HFF-Myc (cell line): ENCODE measurements at regions not wholly inside any gene's neighbourhood (a gene's known extent, or its start where the extent isn't known, plus 50 kb on each side); places are given as distances from the start of the nearest gene placed in this dataset.

Experiments used
- DNase-seq: peaks from one replicate; pipeline ENCODE4 v3.0.0-alpha.2; 2011; ENCODE audit warnings: low read depth; ENCODE audit errors: extremely low read depth
- H3K4me3 ChIP-seq: replicated peaks from 2 replicates; pipeline ENCODE4 v1.5.1; 2011; ENCODE audit warnings: low read depth, mild to moderate bottlenecking, control low read depth, low read length
- CTCF ChIP-seq: IDR thresholded peaks from 2 replicates; pipeline ENCODE4 v1.5.1; 2012; ENCODE audit warnings: mild to moderate bottlenecking, low read depth, low read length, control low read depth; ENCODE audit errors: missing control alignments

- no peak for DNase-seq
- TF ChIP-seq CTCF: no peak
- H3K4me3 ChIP-seq: no peak overlapping the region
These were observed 133.4 kb upstream of the MKLN1 start for GRCh38 chr7:131194070-131194865.

GRCh38 chr7:131196803-131197202 is 130.9 kb upstream of the MKLN1 start:
- no peak overlapping the region for H3K4me3 ChIP-seq
- DNase-seq: no peak
- TF ChIP-seq CTCF: no peak

GRCh38 chr7:131197920-131198615 is 129.6 kb upstream of the MKLN1 start:
- TF ChIP-seq CTCF: no peak
- no peak for DNase-seq
- no peak overlapping the region for H3K4me3 ChIP-seq

GRCh38 chr7:131202451-131202850 is 125.2 kb upstream of the MKLN1 start:
- no peak for DNase-seq
- TF ChIP-seq CTCF: no peak

GRCh38 chr7:131203291-131203976 is 124.2 kb upstream of the MKLN1 start:
- TF ChIP-seq CTCF: no peak
- no peak for DNase-seq
- H3K4me3 ChIP-seq: no peak overlapping the region

More at GRCh38 chr7:131202451-131202850, 125.2 kb upstream of the MKLN1 start:
- H3K4me3 ChIP-seq: no peak overlapping the region

GRCh38 chr7:131208777-131209176 is 118.9 kb upstream of the MKLN1 start:
- DNase-seq: no peak
- H3K4me3 ChIP-seq: no peak overlapping the region
- no peak for TF ChIP-seq CTCF
